Sigmoid colon (tissue), 6 donors: ENCODE measurements at regions not wholly inside any gene's neighbourhood (a gene's known extent, or its start where the extent isn't known, plus 50 kb on each side); places are given as distances from the start of the nearest gene placed in this dataset.

ENCODE experiments used
- DNase-seq: peaks from one replicate; pipeline ENCODE4 v3.0.0-alpha.2; 2019
- H3K27ac ChIP-seq, 4 donors: fragments of 200-600 bp; sonication (generic); one replicate each; pipeline ENCODE4 v1.5.1; 2016 to 2019; ENCODE audit warnings: mild to moderate bottlenecking in 1 of 4
- H3K27me3 ChIP-seq, 3 donors: fragments of 200-600 bp; sonication (generic); one replicate each; pipeline ENCODE4 v1.5.1; 2019; ENCODE audit warnings: mild to moderate bottlenecking in 1 of 3
- H3K36me3 ChIP-seq, 4 donors: fragments of 200-600 bp; sonication (generic); one replicate each; pipeline ENCODE4 v1.5.1; 2016 to 2019
- H3K4me1 ChIP-seq, 4 donors: fragments of 200-600 bp; sonication (generic); one replicate each; pipeline ENCODE4 v1.5.1; 2017 to 2019
- H3K4me3 ChIP-seq, 4 donors: fragments of 200-600 bp; sonication (generic); one replicate each; pipeline ENCODE4 v1.5.1; 2017 to 2019; ENCODE audit warnings: mild to moderate bottlenecking in 2 of 4, moderate library complexity in 1 of 4
- H3K9me3 ChIP-seq, 4 donors: fragments of 200-600 bp in 3 of 4; sonication (generic) in 3 of 4; one replicate each; pipeline versions ENCODE4 v1.5.1 to v1.6.1; 2013 to 2019
- CTCF ChIP-seq, 4 experiments: fragments of 450-650 bp in 3 of 4; fragments of 200-600 bp in 1 of 4; IDR thresholded peaks; one replicate each; pipeline ENCODE4 v1.5.1; 2016 to 2019; ENCODE audit warnings: antibody characterized with exemption in 4 of 4, mild to moderate bottlenecking in 3 of 4, moderate library complexity in 2 of 4
- EP300 ChIP-seq, 4 donors: sonication (generic); formaldehyde crosslinking; IDR thresholded peaks; one replicate each; pipeline ENCODE4 v1.6.1; 2017; ENCODE audit warnings: antibody characterized with exemption in 4 of 4
- POLR2A ChIP-seq, 2 donors: fragments of 450-650 bp; IDR thresholded peaks; one replicate each; pipeline ENCODE4 v1.6.1; 2016; ENCODE audit warnings: antibody characterized with exemption in 2 of 2, mild to moderate bottlenecking in 2 of 2, moderate library complexity in 2 of 2
- POLR2AphosphoS5 ChIP-seq, 4 donors: sonication (generic); formaldehyde crosslinking; IDR thresholded peaks; one replicate each; pipeline ENCODE4 v1.6.1; 2017; ENCODE audit warnings: antibody characterized with exemption in 4 of 4
- WGBS, 2 donors: extraction: QIAGEN DNeasy Blood & Tissue Kit; methylation state at CpG; one replicate each; pipeline ENCODE4 v1.1.7; 2013; 5-methylcytosine and 5-hydroxymethylcytosine counted together
- intact Hi-C: fragments of 100-400 bp; cut with DNase I; formaldehyde crosslinking; loops from one replicate; pipeline ENCODE4 v1.15.1; 2023
- donor health status: healthy with polysubstance abuse.
- donor health status: healthy.

DNA sequence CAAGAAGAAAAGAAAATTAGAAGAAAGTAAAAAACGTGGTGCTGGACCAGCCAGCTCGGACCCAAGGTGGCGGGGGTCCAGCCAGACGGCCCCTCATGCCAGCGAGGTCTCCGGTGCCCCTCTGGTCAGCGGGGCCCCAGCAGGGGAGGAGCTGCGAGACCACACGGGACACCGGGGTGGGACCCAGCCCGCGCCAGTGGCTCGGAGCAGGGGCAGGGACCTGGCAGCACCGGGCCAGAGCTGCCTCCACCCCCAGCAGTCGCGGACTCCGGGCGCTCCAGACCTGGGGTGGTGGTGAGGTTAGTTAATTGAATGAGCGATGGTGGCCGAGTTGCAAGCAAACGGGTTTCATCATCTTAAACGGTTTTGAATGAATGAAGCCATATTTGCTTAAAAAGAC is 289.9 kb upstream of the MC4R start:
- TF ChIP-seq CTCF (IDR thresholded peaks at IDR 0.05) (no peak), POLR2AphosphoS5 (IDR thresholded peaks at IDR 0.05) (no peak), EP300 (IDR thresholded peaks at IDR 0.05) (no peak), POLR2A (IDR thresholded peaks at IDR 0.05) (no peak)
- Histone ChIP-seq H3K27me3 (no peaks in the 10 kb centered on the region), H3K4me1 (no peaks in the 10 kb centered on the region), H3K36me3 (no peaks in the 10 kb centered on the region), H3K27ac (no peak overlapping the region), H3K4me3 (no peak overlapping the region), H3K9me3 (no peaks in the 10 kb centered on the region)
- no peak for DNase-seq
- intact Hi-C loops = no loop called here
- 93% methylated on average over 22 of the region's 22 CpGs for WGBS, 2 donors

DNA sequence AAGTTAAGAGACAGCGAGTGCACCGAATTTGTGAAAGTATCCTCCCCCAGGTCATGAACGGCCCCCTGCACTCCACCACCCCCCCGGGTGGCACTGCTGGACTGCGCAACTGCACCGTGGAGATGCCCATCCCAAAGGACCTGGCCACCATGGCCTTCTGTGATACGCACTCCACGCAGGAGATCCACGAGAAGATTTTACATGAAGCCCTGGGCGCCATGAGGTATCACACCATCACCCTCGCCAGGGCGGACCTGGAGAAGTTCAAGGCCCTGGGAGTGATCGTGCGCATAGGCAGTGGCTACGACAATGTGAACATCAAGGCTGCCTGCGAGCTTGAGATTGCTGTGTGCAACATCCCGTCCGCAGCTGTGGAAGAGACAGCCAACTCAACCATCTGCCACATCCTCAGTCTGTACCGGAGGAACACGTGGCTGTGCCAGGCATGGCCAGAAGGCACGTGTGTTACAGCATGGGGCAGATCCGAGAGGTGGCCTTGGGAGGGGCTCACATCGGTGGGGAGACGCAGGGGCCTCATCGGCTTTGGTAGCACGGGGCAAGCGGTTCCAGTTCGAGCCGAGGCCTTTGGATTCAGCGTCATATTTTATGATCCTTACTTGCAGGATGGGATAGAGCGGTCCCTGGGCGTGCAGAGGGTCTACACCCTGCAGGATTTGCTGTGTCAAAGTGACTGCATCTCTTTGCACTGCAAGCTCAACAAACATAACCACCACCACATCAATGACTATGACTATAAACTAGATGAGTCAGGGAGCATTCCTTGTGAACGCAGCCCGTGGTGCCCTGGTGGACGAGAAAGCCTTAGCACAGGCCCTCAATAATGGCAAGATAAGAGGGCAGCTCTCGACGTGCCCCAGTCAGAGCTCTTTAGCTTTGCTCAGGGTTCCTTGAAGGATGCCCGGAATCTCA is 290.8 kb upstream of the MC4R start:
- H3K4me1 ChIP-seq = no peaks in the 10 kb centered on the region
- H3K27me3 ChIP-seq = no peaks in the 10 kb centered on the region
- DNase-seq = no peak
- no peaks in the 10 kb centered on the region for H3K9me3 ChIP-seq
- no peak overlapping the region for H3K27ac ChIP-seq
- intact Hi-C loops = no loop called here
- no peak overlapping the region for H3K4me3 ChIP-seq
- 92 to 95% methylated on average over 38 of the region's 38 CpGs for WGBS, 2 donors
- TF ChIP-seq POLR2A (IDR thresholded peaks at IDR 0.05) (no peak), POLR2AphosphoS5 (IDR thresholded peaks at IDR 0.05) (no peak), EP300 (IDR thresholded peaks at IDR 0.05) (no peak), CTCF (IDR thresholded peaks at IDR 0.05) (no peak)
- no peaks in the 10 kb centered on the region for H3K36me3 ChIP-seq

- Histone ChIP-seq H3K27me3 (no peaks in the 10 kb centered on the region), H3K4me1 (no peaks in the 10 kb centered on the region), H3K27ac (no peak overlapping the region), H3K9me3 (no peaks in the 10 kb centered on the region), H3K36me3 (no peaks in the 10 kb centered on the region), H3K4me3 (no peak overlapping the region)
- 88 to 90% methylated on average over 4 of the region's 4 CpGs for WGBS, 2 donors
- TF ChIP-seq EP300 (IDR thresholded peaks at IDR 0.05) (no peak), POLR2A (IDR thresholded peaks at IDR 0.05) (no peak), CTCF (IDR thresholded peaks at IDR 0.05) (no peak), POLR2AphosphoS5 (IDR thresholded peaks at IDR 0.05) (no peak)
- DNase-seq = no peak
- intact Hi-C loops = no loop called here
Measured at GRCh38 chr18:60664736-60665135, 292.2 kb upstream of the MC4R start.

DNA sequence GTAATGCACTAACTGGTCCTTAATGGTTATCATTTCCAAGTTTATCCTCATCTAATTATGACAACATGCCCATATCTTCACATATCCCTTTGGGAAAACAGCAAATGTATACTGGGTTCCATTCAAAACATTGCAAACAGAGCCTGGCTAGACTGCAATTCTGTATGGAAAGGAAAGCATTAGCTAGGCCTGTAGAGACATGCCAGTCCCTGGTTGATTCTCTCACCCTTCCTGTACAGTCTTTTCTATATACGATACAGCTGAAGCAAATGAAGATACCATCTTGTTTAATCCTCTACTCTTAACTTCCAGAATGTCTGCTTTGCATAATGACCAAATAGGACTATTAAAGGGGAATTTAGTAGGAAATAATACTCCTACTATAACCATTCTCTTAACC is 294.4 kb upstream of the MC4R start:
- Histone ChIP-seq H3K4me1 (no peaks in the 10 kb centered on the region), H3K27ac (no peak overlapping the region), H3K9me3 (no peaks in the 10 kb centered on the region), H3K27me3 (no peaks in the 10 kb centered on the region), H3K36me3 (no peaks in the 10 kb centered on the region), H3K4me3 (no peak overlapping the region)
- no peak for TF ChIP-seq CTCF (IDR thresholded peaks at IDR 0.05)
- no peak for TF ChIP-seq EP300 (IDR thresholded peaks at IDR 0.05)
- no peak for TF ChIP-seq POLR2A (IDR thresholded peaks at IDR 0.05)
- no peak for TF ChIP-seq POLR2AphosphoS5 (IDR thresholded peaks at IDR 0.05)
- intact Hi-C loops = no loop called here
- 86% methylated on average over 1 of the region's 1 CpG for WGBS, 2 donors
- DNase-seq = no peak
